ENCODE measurements at regions not wholly inside any gene's neighbourhood (a gene's known extent, or its start where the extent isn't known, plus 50 kb on each side); places are given as distances from the start of the nearest gene placed in this dataset.

DNA sequence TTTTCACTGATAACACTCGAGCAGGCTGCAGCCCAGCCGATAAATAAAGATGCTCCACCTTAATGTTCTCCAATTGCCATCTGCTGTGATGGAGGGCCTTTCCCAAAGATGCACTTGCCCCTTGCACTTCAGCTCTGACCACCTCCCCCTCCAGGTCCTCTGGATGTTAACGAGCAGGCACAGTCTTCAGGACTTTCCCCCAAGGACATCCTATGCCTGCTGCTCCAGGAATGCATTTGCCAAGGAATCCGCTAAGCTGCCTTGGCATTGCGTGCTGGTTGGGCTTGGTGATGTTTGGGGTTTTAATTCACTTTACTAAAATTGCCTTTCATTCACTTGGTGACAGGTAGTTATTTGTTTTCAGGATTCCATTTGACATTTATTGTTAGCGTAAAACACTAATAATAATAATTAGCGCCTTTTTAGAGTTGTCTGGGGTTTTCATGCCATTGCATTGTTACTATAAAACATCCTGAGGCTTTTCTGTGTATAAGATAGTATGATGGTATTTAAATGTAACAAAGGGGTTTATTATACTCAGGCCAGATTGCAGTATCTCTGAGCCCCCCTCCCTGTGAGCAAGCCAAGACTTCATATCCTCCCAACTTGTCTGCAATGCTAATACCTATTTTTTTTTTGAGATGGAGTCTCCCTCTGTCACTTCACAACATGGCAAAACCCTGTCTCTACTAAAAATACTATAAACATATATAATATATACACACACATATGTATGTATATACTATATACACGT is 66.7 kb upstream of the TSHZ2 start:
- TF ChIP-seq EGR1 (IDR thresholded peaks at IDR 0.05) (no peak), FOXM1 (IDR thresholded peaks at IDR 0.05; ENCODE audit: borderline replicate concordance, low read depth) (no peak), ZBTB7A (IDR thresholded peaks at IDR 0.05; ENCODE audit: low read depth) (no peak), CREB1 (IDR thresholded peaks at IDR 0.05; ENCODE audit: low read depth) (no peak), TCF12 (IDR thresholded peaks at IDR 0.05; ENCODE audit: low read depth) (no peak), REST (IDR thresholded peaks at IDR 0.05; ENCODE audit: low read depth) (no peak), NFIC (IDR thresholded peaks at IDR 0.05) (no peak), RAD21 (IDR thresholded peaks at IDR 0.05; ENCODE audit: low read depth) (no peak)
- TF ChIP-seq, protein P1, sequence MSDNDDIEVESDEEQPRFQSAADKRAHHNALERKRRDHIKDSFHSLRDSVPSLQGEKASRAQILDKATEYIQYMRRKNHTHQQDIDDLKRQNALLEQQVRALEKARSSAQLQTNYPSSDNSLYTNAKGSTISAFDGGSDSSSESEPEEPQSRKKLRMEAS (IDR thresholded peaks at IDR 0.05), result no peak

DNA sequence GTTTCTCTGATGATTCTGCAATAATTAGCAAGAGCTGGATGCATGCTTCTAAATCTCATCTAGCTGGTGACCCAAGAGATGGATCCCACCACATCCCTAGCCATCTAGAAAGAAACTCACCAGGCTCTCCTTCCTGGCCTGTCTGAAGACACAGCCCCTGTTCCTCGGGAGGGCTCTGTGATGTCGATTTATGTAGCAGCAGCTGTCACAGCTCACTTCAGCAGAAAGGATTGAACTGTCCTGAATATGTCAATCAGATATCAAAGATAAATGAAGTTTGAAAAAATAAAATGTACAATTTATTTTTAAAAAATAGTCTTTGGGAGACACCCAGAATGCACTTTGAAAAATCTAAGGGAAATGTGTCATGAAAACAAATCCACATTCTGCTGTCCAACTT is 67.3 kb upstream of the TSHZ2 start:
- TF ChIP-seq USF1 (IDR thresholded peaks at IDR 0.05) (no peak), TEAD4 (IDR thresholded peaks at IDR 0.05) (no peak), NFIC (IDR thresholded peaks at IDR 0.05) (no peak), ZBTB7A (IDR thresholded peaks at IDR 0.05; ENCODE audit: low read depth) (no peak), FOXM1 (IDR thresholded peaks at IDR 0.05; ENCODE audit: borderline replicate concordance, low read depth) (no peak), CREB1 (IDR thresholded peaks at IDR 0.05; ENCODE audit: low read depth) (no peak), CEBPB (IDR thresholded peaks at IDR 0.05) (no peak), EP300 (IDR thresholded peaks at IDR 0.05; ENCODE audit: borderline replicate concordance) (no peak), RAD21 (IDR thresholded peaks at IDR 0.05; ENCODE audit: low read depth) (no peak)

DNA sequence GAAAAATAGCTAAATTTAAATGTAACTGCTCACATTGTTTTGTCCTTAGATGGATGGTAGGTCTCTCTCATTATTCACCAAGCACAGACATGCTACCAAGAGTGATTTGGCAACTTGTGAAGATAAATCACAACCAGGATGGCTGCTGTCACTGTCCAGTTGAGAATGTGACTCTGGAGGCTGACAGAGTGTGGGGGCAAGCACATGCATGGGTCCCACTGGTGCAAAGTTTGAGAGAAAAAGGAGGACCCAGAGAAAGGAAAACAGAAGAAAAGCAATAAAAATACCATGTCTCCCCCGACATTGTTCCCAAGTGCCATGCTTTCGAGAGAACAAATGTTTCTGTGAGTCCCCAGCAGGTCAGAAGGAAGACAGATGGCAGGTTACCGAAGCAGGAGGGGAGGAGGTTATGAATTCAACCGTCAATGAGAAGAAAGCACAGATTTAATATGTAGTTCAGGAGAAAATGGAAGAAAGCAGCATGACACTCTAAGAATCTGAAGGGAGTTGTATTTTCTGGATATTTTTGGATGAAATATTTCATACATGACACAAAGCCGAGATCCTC is 73.0 kb upstream of the TSHZ2 start:
- TF ChIP-seq USF1 (IDR thresholded peaks at IDR 0.05) (no peak), EP300 (IDR thresholded peaks at IDR 0.05; ENCODE audit: borderline replicate concordance) (no peak), CREB1 (IDR thresholded peaks at IDR 0.05; ENCODE audit: low read depth) (no peak), REST (IDR thresholded peaks at IDR 0.05; ENCODE audit: low read depth) (no peak), TAF1 (IDR thresholded peaks at IDR 0.05; ENCODE audit: low read depth) (no peak), FOXM1 (IDR thresholded peaks at IDR 0.05; ENCODE audit: borderline replicate concordance, low read depth) (no peak), ZBTB7A (IDR thresholded peaks at IDR 0.05; ENCODE audit: low read depth) (no peak)
- TF ChIP-seq, protein P1 (IDR thresholded peaks at IDR 0.05), result no peak

- TF ChIP-seq FOXM1 (IDR thresholded peaks at IDR 0.05; ENCODE audit: borderline replicate concordance, low read depth), result no peak
Observed at GRCh38 chr20:52896348-52896747, 75.8 kb upstream of the TSHZ2 start.

DNA sequence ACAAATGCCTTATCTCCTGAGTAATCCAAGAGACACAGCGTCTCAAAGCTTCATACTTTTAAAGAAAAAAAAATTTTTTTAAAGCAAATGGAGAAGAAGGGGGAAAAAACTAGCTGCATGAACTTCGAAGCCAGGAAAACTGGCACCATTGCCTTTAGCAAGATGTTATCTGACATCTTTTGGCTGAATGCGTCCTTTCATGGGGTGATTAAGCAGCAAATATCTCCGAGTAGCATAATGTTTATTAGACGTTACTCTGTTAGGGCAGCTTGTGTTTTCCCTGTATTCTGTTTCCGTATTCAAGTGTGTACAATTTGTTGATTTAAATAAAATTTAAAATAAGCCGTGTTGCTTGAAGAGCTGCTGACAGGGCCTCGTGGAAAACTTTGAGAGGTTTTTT is 76.5 kb upstream of the TSHZ2 start:
- TF ChIP-seq USF1 (IDR thresholded peaks at IDR 0.05) (no peak), FOXM1 (IDR thresholded peaks at IDR 0.05; ENCODE audit: borderline replicate concordance, low read depth) (no peak), NFIC (IDR thresholded peaks at IDR 0.05) (no peak), RAD21 (IDR thresholded peaks at IDR 0.05; ENCODE audit: low read depth) (no peak), EP300 (IDR thresholded peaks at IDR 0.05; ENCODE audit: borderline replicate concordance) (no peak), CEBPB (IDR thresholded peaks at IDR 0.05) (no peak), EGR1 (IDR thresholded peaks at IDR 0.05) (no peak), TCF12 (IDR thresholded peaks at IDR 0.05; ENCODE audit: low read depth) (no peak)

DNA sequence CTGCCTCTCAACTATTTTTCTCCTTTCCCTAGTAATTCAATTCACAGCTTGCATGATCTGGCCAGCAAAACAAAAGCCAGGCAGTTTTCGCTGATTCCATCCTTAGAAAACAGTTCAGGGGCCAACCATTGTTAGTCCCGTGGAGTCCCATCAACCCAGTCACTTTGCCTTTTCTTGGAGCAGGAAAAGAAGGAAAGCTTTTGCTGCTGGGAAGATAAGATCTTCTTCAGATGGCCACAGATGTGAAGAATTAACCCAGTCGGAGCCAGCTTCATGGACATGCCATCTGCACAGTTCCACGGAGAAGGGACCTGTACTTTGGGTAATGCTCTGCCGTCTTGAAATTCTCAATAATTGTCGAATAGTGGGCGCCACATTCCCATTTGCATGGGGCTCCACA is 76.9 kb upstream of the TSHZ2 start:
- TF ChIP-seq EGR1 (IDR thresholded peaks at IDR 0.05), result no peak
- TF ChIP-seq NFIC (IDR thresholded peaks at IDR 0.05), result no peak
- TF ChIP-seq EP300 (IDR thresholded peaks at IDR 0.05; ENCODE audit: borderline replicate concordance), result no peak
- TF ChIP-seq RAD21 (IDR thresholded peaks at IDR 0.05; ENCODE audit: low read depth), result no peak
- TF ChIP-seq TAF1 (IDR thresholded peaks at IDR 0.05; ENCODE audit: low read depth), result no peak
- TF ChIP-seq, protein P1 (IDR thresholded peaks at IDR 0.05), result no peak
- TF ChIP-seq TCF12 (IDR thresholded peaks at IDR 0.05; ENCODE audit: low read depth), result no peak
- TF ChIP-seq FOXM1 (IDR thresholded peaks at IDR 0.05; ENCODE audit: borderline replicate concordance, low read depth), result no peak
- TF ChIP-seq CEBPB (IDR thresholded peaks at IDR 0.05), result no peak
